Erythroblast (primary cell): ENCODE measurements at regions not wholly inside any gene's neighbourhood (a gene's known extent, or its start where the extent isn't known, plus 50 kb on each side); places are given as distances from the start of the nearest gene placed in this dataset.

ENCODE experiments used
- GATA1 ChIP-seq: IDR thresholded peaks from 2 replicates; pipeline ENCODE4 v1.6.1; 2011; ENCODE audit warnings: low read depth, mild to moderate bottlenecking, control low read depth, low read length, moderate library complexity
- POLR2A ChIP-seq: IDR thresholded peaks from 2 replicates; pipeline ENCODE4 v1.6.1; 2011; ENCODE audit warnings: mild to moderate bottlenecking, low read length

DNA sequence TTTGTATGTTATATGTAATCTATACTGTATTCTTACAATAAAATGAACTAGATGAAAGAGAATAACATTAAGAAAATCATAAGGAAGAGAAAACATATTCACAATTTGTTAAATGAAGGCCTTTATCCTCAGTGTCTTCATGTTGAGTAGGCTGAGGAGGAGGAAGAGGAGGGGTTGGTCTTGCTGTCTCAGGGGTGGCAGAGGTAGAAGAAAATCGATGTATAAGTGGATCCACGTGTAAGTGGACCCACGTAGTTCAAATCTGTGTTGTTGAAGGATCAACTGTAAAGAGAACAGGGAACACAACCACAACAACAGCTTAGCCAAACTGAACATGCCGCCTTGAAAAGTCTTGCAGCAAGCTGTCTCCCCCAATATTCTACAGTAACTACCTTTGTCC is 161.6 kb upstream of the NRP1 start:
- TF ChIP-seq POLR2A, result no peak
- TF ChIP-seq GATA1, result no peak
